ENCODE measurements at regions not wholly inside any gene's neighbourhood (a gene's known extent, or its start where the extent isn't known, plus 50 kb on each side); places are given as distances from the start of the nearest gene placed in this dataset.

DNA sequence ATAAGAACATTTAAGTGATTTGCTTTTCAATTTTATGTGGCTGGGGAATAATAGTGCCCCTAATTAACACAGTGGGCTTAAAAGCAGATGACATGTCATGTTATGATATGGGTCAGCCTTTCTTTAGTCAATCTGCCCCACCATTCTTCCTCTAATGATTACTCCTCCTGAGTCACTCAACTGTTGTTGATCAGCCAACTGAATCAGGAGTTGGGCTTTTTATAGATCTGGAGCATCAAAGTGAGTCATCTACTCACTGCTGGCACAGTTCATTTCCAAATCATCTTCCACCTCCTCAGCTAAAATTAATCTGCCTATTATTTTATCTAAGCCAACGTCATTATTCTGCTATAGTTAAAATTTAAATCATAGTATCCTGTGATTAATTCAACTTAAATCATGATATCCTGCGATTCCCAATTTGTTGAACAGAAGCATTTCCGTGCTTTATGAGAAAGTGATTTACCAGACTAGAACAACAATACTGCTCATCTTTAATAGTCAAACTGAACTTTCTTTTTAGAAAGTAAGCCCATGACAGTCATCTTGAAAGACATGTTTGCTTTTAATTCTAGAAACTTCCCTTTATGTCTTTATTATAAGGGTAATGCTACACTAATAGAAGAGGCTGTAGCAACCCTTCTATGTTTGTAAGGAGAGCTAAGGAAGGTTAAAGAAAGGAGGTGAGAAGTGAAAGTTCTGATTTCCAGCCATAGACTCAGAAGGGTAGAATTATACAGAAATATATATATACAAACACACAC, 551.4 kb downstream of the TBC1D4 start:
- DNase-seq (no peak), ATAC-seq (no peak)
- TF ChIP-seq, protein P1, sequence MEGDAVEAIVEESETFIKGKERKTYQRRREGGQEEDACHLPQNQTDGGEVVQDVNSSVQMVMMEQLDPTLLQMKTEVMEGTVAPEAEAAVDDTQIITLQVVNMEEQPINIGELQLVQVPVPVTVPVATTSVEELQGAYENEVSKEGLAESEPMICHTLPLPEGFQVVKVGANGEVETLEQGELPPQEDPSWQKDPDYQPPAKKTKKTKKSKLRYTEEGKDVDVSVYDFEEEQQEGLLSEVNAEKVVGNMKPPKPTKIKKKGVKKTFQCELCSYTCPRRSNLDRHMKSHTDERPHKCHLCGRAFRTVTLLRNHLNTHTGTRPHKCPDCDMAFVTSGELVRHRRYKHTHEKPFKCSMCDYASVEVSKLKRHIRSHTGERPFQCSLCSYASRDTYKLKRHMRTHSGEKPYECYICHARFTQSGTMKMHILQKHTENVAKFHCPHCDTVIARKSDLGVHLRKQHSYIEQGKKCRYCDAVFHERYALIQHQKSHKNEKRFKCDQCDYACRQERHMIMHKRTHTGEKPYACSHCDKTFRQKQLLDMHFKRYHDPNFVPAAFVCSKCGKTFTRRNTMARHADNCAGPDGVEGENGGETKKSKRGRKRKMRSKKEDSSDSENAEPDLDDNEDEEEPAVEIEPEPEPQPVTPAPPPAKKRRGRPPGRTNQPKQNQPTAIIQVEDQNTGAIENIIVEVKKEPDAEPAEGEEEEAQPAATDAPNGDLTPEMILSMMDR (IDR thresholded peaks at IDR 0.05), result no peak
- H3K27ac ChIP-seq (ENCODE audit: low read length), result no peak overlapping the region
- no peaks in the 10 kb centered on the region for H3K4me1 Mint-ChIP-seq
- H3K27me3 ChIP-seq (ENCODE audit: control insufficient read depth, insufficient read depth, low read length), result no peaks in the 10 kb centered on the region
- H3K4me1 ChIP-seq (ENCODE audit: control insufficient read depth, insufficient read depth, low read length), result no peaks in the 10 kb centered on the region
- peaks cover 3 to 8% of the 10 kb centered on the region in 2 donors for H3K9me3 Mint-ChIP-seq
- 92% methylated on average over 3 of the region's 3 CpGs for WGBS (ENCODE audit: insufficient coverage)
- no peak overlapping the region for H3K4me3 Mint-ChIP-seq
- H3K36me3 ChIP-seq (ENCODE audit: control insufficient read depth, insufficient read depth, low read length), result no peaks in the 10 kb centered on the region
- H3K9me3 ChIP-seq (ENCODE audit: control insufficient read depth, insufficient read depth, low read length), result no peaks in the 10 kb centered on the region
- intact Hi-C loops (cut with micrococcal nuclease), result no loop called here
- no peak overlapping the region for H3K27ac Mint-ChIP-seq
- H3K4me3 ChIP-seq (ENCODE audit: low read length), result no peak overlapping the region
- no peaks in the 10 kb centered on the region for H3K36me3 Mint-ChIP-seq
- H3K27me3 Mint-ChIP-seq (ENCODE audit: low read depth in 2 of 2), result no peaks in the 10 kb centered on the region

DNA sequence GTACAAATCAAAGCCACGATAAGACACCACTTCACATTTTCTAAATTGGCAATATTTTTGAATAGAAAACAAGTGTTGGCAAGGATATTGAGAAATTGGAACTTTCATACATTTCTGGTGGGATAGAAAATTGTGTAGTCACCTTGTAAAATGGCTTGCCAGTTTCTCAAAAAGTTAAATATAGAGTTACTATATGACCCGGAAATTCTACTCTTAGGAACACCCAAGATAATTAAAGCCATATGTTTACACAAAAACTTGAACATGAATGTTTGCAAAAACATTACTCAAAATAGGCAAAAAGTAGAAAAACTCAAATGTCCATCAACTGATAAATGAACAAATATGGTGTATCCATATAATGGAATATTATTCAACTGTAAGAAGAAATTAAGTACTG, 552.5 kb downstream of the TBC1D4 start:
- Mint-ChIP-seq H3K27ac (no peak overlapping the region), H3K4me3 (no peak overlapping the region), H3K4me1 (no peaks in the 10 kb centered on the region), H3K27me3 (ENCODE audit: low read depth in 2 of 2) (no peaks in the 10 kb centered on the region), H3K36me3 (no peaks in the 10 kb centered on the region), H3K9me3 (peaks cover 3 to 10% of the 10 kb centered on the region in 2 donors)
- ATAC-seq, result no peak
- Histone ChIP-seq H3K9me3 (ENCODE audit: control insufficient read depth, insufficient read depth, low read length) (no peaks in the 10 kb centered on the region), H3K4me3 (ENCODE audit: low read length) (no peak overlapping the region), H3K36me3 (ENCODE audit: control insufficient read depth, insufficient read depth, low read length) (no peaks in the 10 kb centered on the region), H3K27me3 (ENCODE audit: control insufficient read depth, insufficient read depth, low read length) (no peaks in the 10 kb centered on the region), H3K27ac (ENCODE audit: low read length) (no peak overlapping the region), H3K4me1 (ENCODE audit: control insufficient read depth, insufficient read depth, low read length) (no peaks in the 10 kb centered on the region)
- TF ChIP-seq, protein P1 (IDR thresholded peaks at IDR 0.05), result no peak
- intact Hi-C loops (cut with micrococcal nuclease), result no loop called here
- WGBS (ENCODE audit: insufficient coverage), result no CpG with 5 or more reads among the region's 2 CpGs
- no peak for DNase-seq

DNA sequence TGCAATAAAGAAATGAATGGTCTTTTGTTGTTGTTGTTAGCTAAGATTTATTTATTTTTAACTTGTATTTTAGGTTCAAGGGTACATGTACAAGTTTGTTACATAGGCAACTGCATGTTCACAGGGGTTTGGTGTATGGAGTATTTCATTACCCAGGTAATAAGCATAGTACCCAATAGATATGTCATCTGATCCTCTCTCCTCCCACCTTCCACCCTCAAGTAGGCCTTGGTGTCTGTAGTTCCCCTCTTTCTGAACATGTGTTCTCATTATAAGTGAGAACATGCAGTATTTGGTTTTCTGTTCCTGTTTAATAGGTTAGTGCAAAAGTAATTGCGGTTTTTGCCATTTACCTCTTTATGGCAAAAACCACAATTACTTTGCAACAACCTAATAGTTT, 554.1 kb downstream of the TBC1D4 start:
- Mint-ChIP-seq H3K4me3 (no peak overlapping the region), H3K4me1 (no peaks in the 10 kb centered on the region), H3K9me3 (peaks cover 2 to 12% of the 10 kb centered on the region in 2 donors), H3K27me3 (ENCODE audit: low read depth in 2 of 2) (no peaks in the 10 kb centered on the region), H3K36me3 (no peaks in the 10 kb centered on the region), H3K27ac (no peak overlapping the region)
- TF ChIP-seq, protein P1 (IDR thresholded peaks at IDR 0.05), result no peak
- no peak for DNase-seq
- 17% methylated on average over 1 of the region's 1 CpG for WGBS (ENCODE audit: insufficient coverage)
- no peaks in the 10 kb centered on the region for H3K36me3 ChIP-seq (ENCODE audit: control insufficient read depth, insufficient read depth, low read length)
- H3K27ac ChIP-seq (ENCODE audit: low read length), result no peak overlapping the region
- intact Hi-C loops (cut with micrococcal nuclease), result no loop called here
- H3K9me3 ChIP-seq (ENCODE audit: control insufficient read depth, insufficient read depth, low read length), result no peaks in the 10 kb centered on the region
- H3K27me3 ChIP-seq (ENCODE audit: control insufficient read depth, insufficient read depth, low read length), result no peaks in the 10 kb centered on the region
- no peaks in the 10 kb centered on the region for H3K4me1 ChIP-seq (ENCODE audit: control insufficient read depth, insufficient read depth, low read length)
- H3K4me3 ChIP-seq (ENCODE audit: low read length), result no peak overlapping the region
- no peak for ATAC-seq

DNA sequence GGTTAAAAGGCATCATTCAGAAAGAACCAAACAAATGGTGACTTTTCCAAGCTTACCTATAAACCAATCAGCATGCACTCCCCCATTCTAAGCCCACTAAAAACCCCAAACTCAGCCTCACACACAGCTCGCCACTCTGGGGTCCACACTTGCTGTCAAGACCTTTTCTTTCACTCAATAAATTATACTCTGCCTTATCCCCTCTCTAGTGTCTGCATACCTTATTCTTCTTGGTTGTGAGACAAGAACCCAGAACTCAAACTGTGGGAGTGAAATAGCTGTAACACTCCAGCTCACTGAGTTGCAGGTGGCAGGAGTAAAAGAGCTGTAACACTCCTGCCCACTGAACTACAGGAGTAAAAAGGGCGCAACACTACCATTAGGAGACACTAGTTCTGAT, 559.0 kb downstream of the TBC1D4 start:
- Histone ChIP-seq H3K27ac (ENCODE audit: low read length) (no peak overlapping the region), H3K4me1 (ENCODE audit: control insufficient read depth, insufficient read depth, low read length) (peaks cover 7% of the 10 kb centered on the region), H3K4me3 (ENCODE audit: low read length) (no peak overlapping the region), H3K36me3 (ENCODE audit: control insufficient read depth, insufficient read depth, low read length) (no peaks in the 10 kb centered on the region), H3K27me3 (ENCODE audit: control insufficient read depth, insufficient read depth, low read length) (no peaks in the 10 kb centered on the region), H3K9me3 (ENCODE audit: control insufficient read depth, insufficient read depth, low read length) (no peaks in the 10 kb centered on the region)
- Mint-ChIP-seq H3K4me1 (peaks cover 23 to 24% of the 10 kb centered on the region in 2 donors), H3K27ac (no peak overlapping the region), H3K9me3 (peaks cover 2 to 12% of the 10 kb centered on the region in 2 donors), H3K4me3 (no peak overlapping the region), H3K36me3 (no peaks in the 10 kb centered on the region), H3K27me3 (ENCODE audit: low read depth in 2 of 2) (no peaks in the 10 kb centered on the region)
- ATAC-seq, result no peak
- DNase-seq, result no peak
- TF ChIP-seq, protein P1 (IDR thresholded peaks at IDR 0.05), result no peak
- WGBS (ENCODE audit: insufficient coverage), result 88% methylated on average over 2 of the region's 2 CpGs
- intact Hi-C loops (cut with micrococcal nuclease), result no loop called here
